ENCODE measurements at regions not wholly inside any gene's neighbourhood (a gene's known extent, or its start where the extent isn't known, plus 50 kb on each side); places are given as distances from the start of the nearest gene placed in this dataset.
A peak's percentile ranks its signal among the peaks of the same experiment; 100 is the strongest.

DNA sequence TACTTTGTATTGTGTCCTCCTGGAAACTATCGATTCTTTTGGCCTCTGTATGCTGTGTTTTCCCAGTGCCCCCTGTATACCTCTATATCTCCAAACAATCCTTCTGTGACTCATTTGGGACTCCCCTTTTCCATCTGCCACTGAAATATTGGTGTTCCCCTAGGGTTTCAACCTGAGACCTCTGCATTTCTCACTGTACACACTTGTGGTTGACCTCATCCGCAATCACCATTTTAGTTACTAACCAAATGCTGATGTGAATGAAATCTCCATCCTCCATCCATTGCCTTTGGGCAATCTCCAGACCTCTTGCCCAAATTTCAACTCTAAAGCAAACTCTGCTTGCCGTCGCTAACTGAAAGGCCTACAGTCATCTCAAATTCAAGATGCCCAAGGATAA, 190.6 kb upstream of the PLET1 start:
- TF ChIP-seq SIN3A (IDR thresholded peaks at IDR 0.05; ENCODE audit: borderline replicate concordance, insufficient read depth, low read depth, low read length) (no peak), CTCF (IDR thresholded peaks at IDR 0.05) (no peak; the same call in 1 of the 2 replicates), POLR2AphosphoS5 (IDR thresholded peaks at IDR 0.05; ENCODE audit: low read depth, low read length) (no peak), REST (IDR thresholded peaks at IDR 0.05; ENCODE audit: insufficient read depth in 1 of 2, low read depth in 2 of 2, low read length in 1 of 2) (no peak)
- H3K4me3 ChIP-seq (ENCODE audit: low read depth in 2 of 2, low read length in 2 of 2), result no peak overlapping the region
- DNase-seq (ENCODE audit: low read depth, low spot score) (no peak), ATAC-seq (no peak)
- no peak overlapping the region for H3K27ac ChIP-seq (ENCODE audit: low read length)
- in situ Hi-C loops (cut with HindIII; ENCODE audit: low pct_unique_long_range_greater_than_20kb, low sequenced_read_pairs), result no loop called here
- ChIA-PET CTCF (no interaction called here), POLR2A (no interaction called here)
- H3K9me3 ChIP-seq (ENCODE audit: control insufficient read depth, insufficient read depth, low read depth, low read length), result no peaks in the 10 kb centered on the region
- H3K4me1 ChIP-seq (ENCODE audit: control insufficient read depth, insufficient read depth, low read length), result no peaks in the 10 kb centered on the region
- no peaks in the 10 kb centered on the region for H3K36me3 ChIP-seq (ENCODE audit: control insufficient read depth, insufficient read depth, low read length)
- BruUV-seq (replicated peaks), result no TSS peak
- intact Hi-C loops (cut with micrococcal nuclease; ENCODE audit: unreplicated experiment), result no loop called here
- H3K27me3 ChIP-seq (ENCODE audit: control insufficient read depth, insufficient read depth, low read length), result no peaks in the 10 kb centered on the region

- Histone ChIP-seq H3K27me3 (ENCODE audit: control insufficient read depth, insufficient read depth, low read length) (no peaks in the 10 kb centered on the region), H3K4me3 (ENCODE audit: low read depth in 2 of 2, low read length in 2 of 2) (no peak overlapping the region), H3K27ac (ENCODE audit: low read length) (no peak overlapping the region), H3K4me1 (ENCODE audit: control insufficient read depth, insufficient read depth, low read length) (no peaks in the 10 kb centered on the region), H3K36me3 (ENCODE audit: control insufficient read depth, insufficient read depth, low read length) (no peaks in the 10 kb centered on the region), H3K9me3 (ENCODE audit: control insufficient read depth, insufficient read depth, low read depth, low read length) (no peaks in the 10 kb centered on the region)
- TF ChIP-seq CTCF (IDR thresholded peaks at IDR 0.05) (peak; percentile 40), SIN3A (IDR thresholded peaks at IDR 0.05; ENCODE audit: borderline replicate concordance, insufficient read depth, low read depth, low read length) (no peak)
- intact Hi-C loops (cut with micrococcal nuclease; ENCODE audit: unreplicated experiment), result no loop called here
- DNase-seq (ENCODE audit: low read depth, low spot score) (no peak), ATAC-seq (peak; percentile 77; the same call in 1 of the 2 replicates)
- in situ Hi-C loops (cut with HindIII; ENCODE audit: low pct_unique_long_range_greater_than_20kb, low sequenced_read_pairs), result no loop called here
- ChIA-PET CTCF (no interaction called here), POLR2A (no interaction called here)
- no TSS peak for BruUV-seq (replicated peaks)
Observed at GRCh38 chr11:112453601-112454577, 193.2 kb upstream of the PLET1 start.
